SK-N-SH (cell line): ENCODE measurements at regions not wholly inside any gene's neighbourhood (a gene's known extent, or its start where the extent isn't known, plus 50 kb on each side); places are given as distances from the start of the nearest gene placed in this dataset.

ENCODE experiments used
- CTCF ChIA-PET: fragments of 300-600, 350-600 bp; formaldehyde crosslinking; extraction: SDS; loops from one replicate; lab custom pipeline; 2021; lab: Yijun Ruan, JAX
- POLR2A ChIA-PET: fragments of 350-600 bp; sonication (Branson Sonifier 250); formaldehyde crosslinking; extraction: SDS; loops from one replicate; lab custom pipeline; 2020; ENCODE audit warnings: antibody characterized with exemption, inconsistent platforms; lab: Yijun Ruan, JAX
- DNase-seq: peaks from one replicate; pipeline ENCODE4 v3.0.0; 2012
- H2AFZ ChIP-seq: fragments of 200-600 bp; sonication (generic); 2 replicates; pipeline ENCODE4 v1.8.1; 2016; ENCODE audit warnings: antibody characterized with exemption, mild to moderate bottlenecking, low read depth
- H3F3A ChIP-seq: fragments of 200-600 bp; sonication (generic); replicated peaks from 2 replicates; pipeline ENCODE3; 2016; ENCODE audit warnings: antibody characterized with exemption, mild to moderate bottlenecking; ENCODE audit not compliant: insufficient read depth
- H3K27ac ChIP-seq, 2 experiments: fragments of 200-500 bp in 1 of 2; fragments of 200-600 bp in 1 of 2; sonication (Bioruptor generic) in 1 of 2; sonication (generic), shearing (Covaris generic) in 1 of 2; 2 replicates each; pipeline versions ENCODE4 v1.5.1 to v1.6.1; 2014 to 2016; ENCODE audit warnings: low read depth in 2 of 2, inconsistent platforms in 1 of 2, low read length in 1 of 2, mild to moderate bottlenecking in 1 of 2, mixed read lengths in 1 of 2
- H3K27me3 ChIP-seq: fragments of 200-600 bp; sonication (generic), shearing (Covaris generic); 2 replicates; pipeline ENCODE4 v1.6.1; 2016; ENCODE audit warnings: mixed run types; ENCODE audit not compliant: insufficient read depth
- H3K36me3 ChIP-seq, 2 experiments: fragments of 200-500 bp in 1 of 2; fragments of 200-600 bp in 1 of 2; sonication (Bioruptor generic) in 1 of 2; sonication (generic) in 1 of 2; replicated peaks in 1 of 2; 2 replicates each; pipeline versions ENCODE3 to v1.5.1; 2014 to 2016; ENCODE audit warnings: low read length in 1 of 2, mild to moderate bottlenecking in 1 of 2; ENCODE audit not compliant: insufficient read depth in 2 of 2, control insufficient read depth in 1 of 2
- H3K4me1 ChIP-seq, 2 experiments: fragments of 200-500 bp in 1 of 2; fragments of 200-600 bp in 1 of 2; sonication (Bioruptor generic) in 1 of 2; sonication (generic), shearing (Covaris generic) in 1 of 2; 2 replicates each; pipeline versions ENCODE4 v1.5.1 to v1.6.1; 2014 to 2016; ENCODE audit warnings: low read depth in 1 of 2, low read length in 1 of 2, mixed run types in 1 of 2; ENCODE audit not compliant: insufficient read depth in 2 of 2, control insufficient read depth in 1 of 2
- H3K4me2 ChIP-seq: fragments of 200-600 bp; sonication (generic), shearing (Covaris generic); 2 replicates; pipeline ENCODE4 v1.6.1; 2017; ENCODE audit warnings: mixed run types
- H3K4me3 ChIP-seq, 2 experiments: fragments of 200-500 bp in 1 of 2; fragments of 200-600 bp in 1 of 2; sonication (Bioruptor generic) in 1 of 2; sonication (generic), shearing (Covaris generic) in 1 of 2; 2 replicates each; pipeline versions ENCODE4 v1.5.1 to v1.8.1; 2014 to 2016; ENCODE audit warnings: low read depth in 2 of 2, inconsistent platforms in 1 of 2, low read length in 1 of 2, mild to moderate bottlenecking in 1 of 2, mixed read lengths in 1 of 2, moderate library complexity in 1 of 2
- H3K79me2 ChIP-seq: fragments of 200-600 bp; sonication (generic); 2 replicates; pipeline ENCODE4 v1.8.1; 2017; ENCODE audit warnings: mild to moderate bottlenecking; ENCODE audit not compliant: insufficient read depth
- H3K9ac ChIP-seq: fragments of 200-600 bp; sonication (generic); 2 replicates; pipeline ENCODE4 v1.6.1; 2017; ENCODE audit warnings: mixed run types
- H3K9me2 ChIP-seq: fragments of 200-600 bp; sonication (generic); 2 replicates; pipeline ENCODE4 v1.6.1; 2017; ENCODE audit warnings: mixed run types
- H3K9me3 ChIP-seq: fragments of 200-600 bp; sonication (generic); 2 replicates; pipeline ENCODE4 v1.6.1; 2017; ENCODE audit warnings: mixed run types, mild to moderate bottlenecking, moderate library complexity
- H4K20me1 ChIP-seq: fragments of 200-600 bp; sonication (generic); 2 replicates; pipeline ENCODE4 v1.6.1; 2017; ENCODE audit warnings: mild to moderate bottlenecking, mixed run types; ENCODE audit not compliant: insufficient read depth
- ELF1 ChIP-seq: IDR thresholded peaks from 2 replicates; pipeline ENCODE4 v1.4.0; 2012
- EZH2phosphoT487 ChIP-seq: fragments of 200-600 bp; sonication (generic); IDR thresholded peaks from 2 replicates; pipeline ENCODE4 v1.6.1; 2017; ENCODE audit warnings: low read depth, mixed run types, mild to moderate bottlenecking, antibody characterized with exemption, moderate library complexity, borderline replicate concordance
- FOXM1 ChIP-seq: IDR thresholded peaks from 2 replicates; pipeline ENCODE4 v1.4.0; 2012; ENCODE audit warnings: low read depth, mild to moderate bottlenecking
- GABPA ChIP-seq: IDR thresholded peaks from 2 replicates; pipeline ENCODE4 v1.4.0; 2012; ENCODE audit warnings: low read depth, mild to moderate bottlenecking
- GATA2 ChIP-seq: sonication (generic); formaldehyde crosslinking; IDR thresholded peaks from 2 replicates; pipeline ENCODE4 v1.5.0; 2020; ENCODE audit warnings: mild to moderate bottlenecking, missing genetic modification reagents
- JUND ChIP-seq: IDR thresholded peaks from 2 replicates; pipeline ENCODE4 v1.4.0; 2012
- MXI1 ChIP-seq: IDR thresholded peaks from 2 replicates; pipeline ENCODE4 v1.6.1; 2012; ENCODE audit warnings: mild to moderate bottlenecking, low read depth, low read length, improper control_type of control experiment
- RAD21 ChIP-seq: IDR thresholded peaks from 2 replicates; pipeline ENCODE4 v1.6.1; 2012; ENCODE audit warnings: mild to moderate bottlenecking, low read length
- RCOR1 ChIP-seq: fragments of 150-350 bp; IDR thresholded peaks from 2 replicates; pipeline ENCODE4 v1.6.1; 2017; ENCODE audit warnings: antibody characterized with exemption, low read length
- RXRA ChIP-seq: IDR thresholded peaks from 2 replicates; pipeline ENCODE4 v1.4.0; 2012; ENCODE audit warnings: low read depth, mild to moderate bottlenecking, borderline replicate concordance
- TAF1 ChIP-seq: IDR thresholded peaks from 2 replicates; pipeline ENCODE4 v1.6.1; 2012; ENCODE audit warnings: low read depth, mild to moderate bottlenecking, low read length, moderate library complexity, borderline replicate concordance
- TCF12 ChIP-seq: IDR thresholded peaks from 2 replicates; pipeline ENCODE4 v1.4.0; 2012
- TEAD4 ChIP-seq: IDR thresholded peaks from 2 replicates; pipeline ENCODE4 v1.4.0; 2012; ENCODE audit warnings: mild to moderate bottlenecking, borderline replicate concordance; ENCODE audit not compliant: insufficient read depth
- YY1 ChIP-seq: IDR thresholded peaks from 2 replicates; pipeline ENCODE4 v1.4.0; 2012; ENCODE audit warnings: low read depth, mild to moderate bottlenecking
- WGBS: methylation state at CpG from one replicate; pipeline ENCODE4 v1.1.6; 2017; ENCODE audit warnings: low lambda C conversion rate; 5-methylcytosine and 5-hydroxymethylcytosine counted together
- TF ChIP-seq, protein P1 (sequence below): fragments of 200-600 bp; sonication (generic); IDR thresholded peaks from 2 replicates; pipeline ENCODE4 v1.6.1; 2017; ENCODE audit warnings: antibody characterized with exemption, mild to moderate bottlenecking, moderate library complexity
- TF ChIP-seq, protein P2 (sequence below): fragments of 150-350 bp; IDR thresholded peaks from 2 replicates; pipeline ENCODE4 v1.6.1; 2016; ENCODE audit warnings: mild to moderate bottlenecking, low read depth, low read length
- TF ChIP-seq, protein P3 (sequence below): IDR thresholded peaks from 2 replicates; pipeline ENCODE4 v1.4.0; 2012; ENCODE audit warnings: low read depth
- TF ChIP-seq, protein P4 (sequence below): IDR thresholded peaks from 2 replicates; pipeline ENCODE4 v1.6.1; 2012; ENCODE audit warnings: mild to moderate bottlenecking, low read depth, low read length, moderate library complexity
- TF ChIP-seq, protein P5 (sequence below): IDR thresholded peaks from 2 replicates; pipeline ENCODE4; 2012

DNA sequence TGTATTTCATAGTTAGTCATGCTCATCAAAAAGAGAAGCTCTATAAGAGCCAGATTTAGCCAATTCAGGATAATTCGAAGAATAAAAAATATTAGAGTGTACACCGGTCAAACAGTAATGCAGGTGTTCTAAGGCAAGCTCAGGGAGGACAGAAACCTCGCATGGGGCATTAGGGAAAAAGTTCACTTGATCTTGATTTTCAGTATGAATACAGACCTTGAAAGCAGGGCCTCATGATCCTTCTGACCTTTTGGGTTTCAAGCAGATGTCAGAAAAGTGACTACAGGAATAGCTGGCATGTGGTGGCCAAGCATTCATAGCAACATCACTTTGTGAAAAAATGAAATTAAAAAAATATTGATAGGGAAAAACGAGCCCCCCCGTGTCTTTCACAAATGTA, 394.9 kb downstream of the KIF4B start:
- Histone ChIP-seq H3K27ac (no peak overlapping the region), H3K9me2 (no peaks in the 10 kb centered on the region), H3K79me2 (no peaks in the 10 kb centered on the region), H3K4me3 (no peak overlapping the region), H3K4me2 (no peak overlapping the region), H3K27me3 (no peaks in the 10 kb centered on the region), H3K36me3 (no peaks in the 10 kb centered on the region), H2AFZ (no peak overlapping the region), H3F3A (no peaks in the 10 kb centered on the region), H3K4me1 (no peaks in the 10 kb centered on the region), H3K9me3 (no peaks in the 10 kb centered on the region), H3K9ac (no peak overlapping the region), H4K20me1 (no peaks in the 10 kb centered on the region)
- POLR2A ChIA-PET, result no interaction called here
- TF ChIP-seq GABPA (no peak), TCF12 (no peak), FOXM1 (no peak), GATA2 (CRISPR knock-in tag) (no peak), TAF1 (no peak), MXI1 (no peak), RXRA (no peak), ELF1 (no peak), YY1 (no peak)
- TF ChIP-seq, protein P1, sequence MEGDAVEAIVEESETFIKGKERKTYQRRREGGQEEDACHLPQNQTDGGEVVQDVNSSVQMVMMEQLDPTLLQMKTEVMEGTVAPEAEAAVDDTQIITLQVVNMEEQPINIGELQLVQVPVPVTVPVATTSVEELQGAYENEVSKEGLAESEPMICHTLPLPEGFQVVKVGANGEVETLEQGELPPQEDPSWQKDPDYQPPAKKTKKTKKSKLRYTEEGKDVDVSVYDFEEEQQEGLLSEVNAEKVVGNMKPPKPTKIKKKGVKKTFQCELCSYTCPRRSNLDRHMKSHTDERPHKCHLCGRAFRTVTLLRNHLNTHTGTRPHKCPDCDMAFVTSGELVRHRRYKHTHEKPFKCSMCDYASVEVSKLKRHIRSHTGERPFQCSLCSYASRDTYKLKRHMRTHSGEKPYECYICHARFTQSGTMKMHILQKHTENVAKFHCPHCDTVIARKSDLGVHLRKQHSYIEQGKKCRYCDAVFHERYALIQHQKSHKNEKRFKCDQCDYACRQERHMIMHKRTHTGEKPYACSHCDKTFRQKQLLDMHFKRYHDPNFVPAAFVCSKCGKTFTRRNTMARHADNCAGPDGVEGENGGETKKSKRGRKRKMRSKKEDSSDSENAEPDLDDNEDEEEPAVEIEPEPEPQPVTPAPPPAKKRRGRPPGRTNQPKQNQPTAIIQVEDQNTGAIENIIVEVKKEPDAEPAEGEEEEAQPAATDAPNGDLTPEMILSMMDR, result no peak
- TF ChIP-seq, protein P2, sequence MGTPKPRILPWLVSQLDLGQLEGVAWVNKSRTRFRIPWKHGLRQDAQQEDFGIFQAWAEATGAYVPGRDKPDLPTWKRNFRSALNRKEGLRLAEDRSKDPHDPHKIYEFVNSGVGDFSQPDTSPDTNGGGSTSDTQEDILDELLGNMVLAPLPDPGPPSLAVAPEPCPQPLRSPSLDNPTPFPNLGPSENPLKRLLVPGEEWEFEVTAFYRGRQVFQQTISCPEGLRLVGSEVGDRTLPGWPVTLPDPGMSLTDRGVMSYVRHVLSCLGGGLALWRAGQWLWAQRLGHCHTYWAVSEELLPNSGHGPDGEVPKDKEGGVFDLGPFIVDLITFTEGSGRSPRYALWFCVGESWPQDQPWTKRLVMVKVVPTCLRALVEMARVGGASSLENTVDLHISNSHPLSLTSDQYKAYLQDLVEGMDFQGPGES, result no peak
- TF ChIP-seq, protein P3, sequence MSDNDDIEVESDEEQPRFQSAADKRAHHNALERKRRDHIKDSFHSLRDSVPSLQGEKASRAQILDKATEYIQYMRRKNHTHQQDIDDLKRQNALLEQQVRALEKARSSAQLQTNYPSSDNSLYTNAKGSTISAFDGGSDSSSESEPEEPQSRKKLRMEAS, result no peak
- DNase-seq, result no peak
- CTCF ChIA-PET, result no interaction called here
- WGBS, result 25% methylated on average over 5 of the region's 5 CpGs

DNA sequence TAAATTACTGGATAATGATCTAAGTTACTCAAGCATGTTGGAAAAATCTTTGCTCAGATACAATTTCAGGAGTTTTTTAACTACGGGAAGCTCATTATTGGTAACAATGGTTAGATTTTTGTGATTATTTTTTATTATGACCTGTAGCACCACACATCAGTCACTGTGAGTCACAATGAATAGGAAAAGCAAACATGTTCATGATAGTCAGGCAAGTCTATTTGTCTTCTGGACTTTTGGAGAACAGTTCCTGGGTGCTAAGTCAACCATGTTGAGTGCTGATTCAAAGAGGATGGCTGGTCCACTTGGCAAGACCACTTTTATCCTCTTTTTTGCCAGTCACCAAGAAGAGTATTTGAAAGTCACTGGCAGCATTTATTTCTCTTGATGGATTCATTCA, 403.2 kb downstream of the KIF4B start:
- Histone ChIP-seq H3K4me3 (no peak overlapping the region), H3K79me2 (no peaks in the 10 kb centered on the region), H2AFZ (no peak overlapping the region), H3K4me1 (no peaks in the 10 kb centered on the region), H3K36me3 (no peaks in the 10 kb centered on the region), H4K20me1 (no peaks in the 10 kb centered on the region), H3K9me2 (no peaks in the 10 kb centered on the region), H3F3A (no peaks in the 10 kb centered on the region), H3K4me2 (no peak overlapping the region), H3K27me3 (no peaks in the 10 kb centered on the region), H3K9ac (no peak overlapping the region), H3K9me3 (no peaks in the 10 kb centered on the region)
- DNase-seq, result no peak
- ChIA-PET POLR2A (no interaction called here), CTCF (interaction anchor here (0.6 kb wide), 2 partner anchors 10 to 217 kb away, joined by 3 to 4 read pairs; no protein-coding TSS in a partner anchor)
- 23% methylated on average over 1 of the region's 1 CpG for WGBS
- no peak for TF ChIP-seq EZH2phosphoT487
- TF ChIP-seq, protein P2, result no peak
- TF ChIP-seq TEAD4, result no peak
- no peak for TF ChIP-seq JUND
- no peak for TF ChIP-seq FOXM1
- TF ChIP-seq, protein P4, sequence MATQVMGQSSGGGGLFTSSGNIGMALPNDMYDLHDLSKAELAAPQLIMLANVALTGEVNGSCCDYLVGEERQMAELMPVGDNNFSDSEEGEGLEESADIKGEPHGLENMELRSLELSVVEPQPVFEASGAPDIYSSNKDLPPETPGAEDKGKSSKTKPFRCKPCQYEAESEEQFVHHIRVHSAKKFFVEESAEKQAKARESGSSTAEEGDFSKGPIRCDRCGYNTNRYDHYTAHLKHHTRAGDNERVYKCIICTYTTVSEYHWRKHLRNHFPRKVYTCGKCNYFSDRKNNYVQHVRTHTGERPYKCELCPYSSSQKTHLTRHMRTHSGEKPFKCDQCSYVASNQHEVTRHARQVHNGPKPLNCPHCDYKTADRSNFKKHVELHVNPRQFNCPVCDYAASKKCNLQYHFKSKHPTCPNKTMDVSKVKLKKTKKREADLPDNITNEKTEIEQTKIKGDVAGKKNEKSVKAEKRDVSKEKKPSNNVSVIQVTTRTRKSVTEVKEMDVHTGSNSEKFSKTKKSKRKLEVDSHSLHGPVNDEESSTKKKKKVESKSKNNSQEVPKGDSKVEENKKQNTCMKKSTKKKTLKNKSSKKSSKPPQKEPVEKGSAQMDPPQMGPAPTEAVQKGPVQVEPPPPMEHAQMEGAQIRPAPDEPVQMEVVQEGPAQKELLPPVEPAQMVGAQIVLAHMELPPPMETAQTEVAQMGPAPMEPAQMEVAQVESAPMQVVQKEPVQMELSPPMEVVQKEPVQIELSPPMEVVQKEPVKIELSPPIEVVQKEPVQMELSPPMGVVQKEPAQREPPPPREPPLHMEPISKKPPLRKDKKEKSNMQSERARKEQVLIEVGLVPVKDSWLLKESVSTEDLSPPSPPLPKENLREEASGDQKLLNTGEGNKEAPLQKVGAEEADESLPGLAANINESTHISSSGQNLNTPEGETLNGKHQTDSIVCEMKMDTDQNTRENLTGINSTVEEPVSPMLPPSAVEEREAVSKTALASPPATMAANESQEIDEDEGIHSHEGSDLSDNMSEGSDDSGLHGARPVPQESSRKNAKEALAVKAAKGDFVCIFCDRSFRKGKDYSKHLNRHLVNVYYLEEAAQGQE, result no peak
- TF ChIP-seq RCOR1, result no peak
- TF ChIP-seq RAD21, result no peak
- no peak for TF ChIP-seq GABPA
- TF ChIP-seq, protein P5, sequence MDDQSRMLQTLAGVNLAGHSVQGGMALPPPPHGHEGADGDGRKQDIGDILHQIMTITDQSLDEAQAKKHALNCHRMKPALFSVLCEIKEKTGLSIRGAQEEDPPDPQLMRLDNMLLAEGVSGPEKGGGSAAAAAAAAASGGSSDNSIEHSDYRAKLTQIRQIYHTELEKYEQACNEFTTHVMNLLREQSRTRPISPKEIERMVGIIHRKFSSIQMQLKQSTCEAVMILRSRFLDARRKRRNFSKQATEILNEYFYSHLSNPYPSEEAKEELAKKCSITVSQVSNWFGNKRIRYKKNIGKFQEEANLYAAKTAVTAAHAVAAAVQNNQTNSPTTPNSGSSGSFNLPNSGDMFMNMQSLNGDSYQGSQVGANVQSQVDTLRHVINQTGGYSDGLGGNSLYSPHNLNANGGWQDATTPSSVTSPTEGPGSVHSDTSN, result no peak
- TF ChIP-seq, all 33 proteins: peak for 0
- H3K27ac ChIP-seq, result no peak overlapping the region
